HPDE6-E6E7 (cell line): ENCODE measurements at regions not wholly inside any gene's neighbourhood (a gene's known extent, or its start where the extent isn't known, plus 50 kb on each side); places are given as distances from the start of the nearest gene placed in this dataset.
"Not testable (repeated sequence)": the region's sequence is repeated elsewhere in the genome, so short reads cannot be mapped to it uniquely, and the experiment has no call there.

Experiments
- DNase-seq: peaks from one replicate; pipeline ENCODE4 v3.0.0; 2011; ENCODE audit warnings: missing footprints; ENCODE audit errors: extremely low spot score

GRCh38 chr1:60950224-60951063 is 131.9 kb upstream of the NFIA start:
- no peak for DNase-seq

- DNase-seq = no peak
These were observed 132.5 kb upstream of the NFIA start for GRCh38 chr1:60949826-60950197.

GRCh38 chr1:60949154-60949825 is 133.1 kb upstream of the NFIA start:
- no peak for DNase-seq

GRCh38 chr1:60948486-60948885 is 133.9 kb upstream of the NFIA start:
- DNase-seq = no peak

GRCh38 chr1:60947367-60947766 is 135.0 kb upstream of the NFIA start:
- no peak for DNase-seq

GRCh38 chr1:60942896-60943638 is 139.3 kb upstream of the NFIA start:
- no peak for DNase-seq

GRCh38 chr1:60942291-60942690 is 140.1 kb upstream of the NFIA start:
- DNase-seq = peak; percentile 73

GRCh38 chr1:60940685-60941084 is 141.7 kb upstream of the NFIA start:
- DNase-seq = not testable (repeated sequence)

- DNase-seq = no peak
These were observed 144.6 kb upstream of the NFIA start for GRCh38 chr1:60937720-60938119.

GRCh38 chr1:60936591-60937342 is 145.6 kb upstream of the NFIA start:
- no peak for DNase-seq

GRCh38 chr1:60936163-60936562 is 146.2 kb upstream of the NFIA start:
- no peak for DNase-seq

GRCh38 chr1:60935599-60936110 is 146.7 kb upstream of the NFIA start:
- DNase-seq = no peak

GRCh38 chr1:60930130-60930529 is 152.2 kb upstream of the NFIA start:
- DNase-seq = no peak

GRCh38 chr1:60924964-60925798 is 157.2 kb upstream of the NFIA start:
- no peak for DNase-seq

GRCh38 chr1:60924165-60924564 is 158.2 kb upstream of the NFIA start:
- no peak for DNase-seq

GRCh38 chr1:60923389-60924087 is 158.8 kb upstream of the NFIA start:
- DNase-seq = no peak

GRCh38 chr1:60922304-60922703 is 160.1 kb upstream of the NFIA start:
- no peak for DNase-seq

GRCh38 chr1:60921175-60921574 is 161.2 kb upstream of the NFIA start:
- no peak for DNase-seq

- no peak for DNase-seq
These were observed 161.8 kb upstream of the NFIA start for GRCh38 chr1:60920561-60920960.

GRCh38 chr1:60918867-60919266 is 163.5 kb upstream of the NFIA start:
- no peak for DNase-seq
